GM12865 (cell line): ENCODE measurements at regions not wholly inside any gene's neighbourhood (a gene's known extent, or its start where the extent isn't known, plus 50 kb on each side); places are given as distances from the start of the nearest gene placed in this dataset.

Experiments
- DNase-seq: peaks from one replicate; pipeline ENCODE4 v3.0.0; 2010; ENCODE audit warnings: low read depth
- H3K4me3 ChIP-seq: 2 replicates; pipeline ENCODE4 v1.5.1; 2011; ENCODE audit warnings: mild to moderate bottlenecking, low read depth, low read length, control low read depth
- TF ChIP-seq, protein P1 (sequence below): IDR thresholded peaks from 2 replicates; pipeline ENCODE4 v1.5.1; 2011; ENCODE audit warnings: low read length, control low read depth, low read depth, inconsistent platforms; ENCODE audit not compliant: insufficient read depth; ENCODE audit errors: missing control alignments

DNA sequence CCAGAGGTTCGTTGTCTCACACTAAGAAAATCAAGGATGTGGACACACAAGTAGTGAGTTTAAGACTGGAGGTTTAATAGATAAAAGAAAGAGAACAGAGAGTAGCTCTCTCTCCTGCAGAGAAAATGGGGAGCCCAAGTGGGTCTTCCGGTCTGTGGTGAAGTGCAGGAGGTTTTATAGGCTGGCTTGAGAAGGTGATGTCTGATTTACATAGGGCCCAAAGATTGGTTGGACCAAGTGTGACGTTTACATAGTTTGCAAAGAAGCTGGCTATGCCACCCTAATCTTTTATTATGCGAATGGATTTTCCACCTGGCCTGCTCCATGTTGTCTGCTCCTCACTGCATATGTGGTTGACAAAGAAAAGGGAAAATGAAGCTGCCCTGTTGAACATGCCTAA is 430.4 kb upstream of the TRIB2 start:
- H3K4me3 ChIP-seq: no peak overlapping the region
- TF ChIP-seq, protein P1, sequence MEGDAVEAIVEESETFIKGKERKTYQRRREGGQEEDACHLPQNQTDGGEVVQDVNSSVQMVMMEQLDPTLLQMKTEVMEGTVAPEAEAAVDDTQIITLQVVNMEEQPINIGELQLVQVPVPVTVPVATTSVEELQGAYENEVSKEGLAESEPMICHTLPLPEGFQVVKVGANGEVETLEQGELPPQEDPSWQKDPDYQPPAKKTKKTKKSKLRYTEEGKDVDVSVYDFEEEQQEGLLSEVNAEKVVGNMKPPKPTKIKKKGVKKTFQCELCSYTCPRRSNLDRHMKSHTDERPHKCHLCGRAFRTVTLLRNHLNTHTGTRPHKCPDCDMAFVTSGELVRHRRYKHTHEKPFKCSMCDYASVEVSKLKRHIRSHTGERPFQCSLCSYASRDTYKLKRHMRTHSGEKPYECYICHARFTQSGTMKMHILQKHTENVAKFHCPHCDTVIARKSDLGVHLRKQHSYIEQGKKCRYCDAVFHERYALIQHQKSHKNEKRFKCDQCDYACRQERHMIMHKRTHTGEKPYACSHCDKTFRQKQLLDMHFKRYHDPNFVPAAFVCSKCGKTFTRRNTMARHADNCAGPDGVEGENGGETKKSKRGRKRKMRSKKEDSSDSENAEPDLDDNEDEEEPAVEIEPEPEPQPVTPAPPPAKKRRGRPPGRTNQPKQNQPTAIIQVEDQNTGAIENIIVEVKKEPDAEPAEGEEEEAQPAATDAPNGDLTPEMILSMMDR: no peak
- DNase-seq: no peak

DNA sequence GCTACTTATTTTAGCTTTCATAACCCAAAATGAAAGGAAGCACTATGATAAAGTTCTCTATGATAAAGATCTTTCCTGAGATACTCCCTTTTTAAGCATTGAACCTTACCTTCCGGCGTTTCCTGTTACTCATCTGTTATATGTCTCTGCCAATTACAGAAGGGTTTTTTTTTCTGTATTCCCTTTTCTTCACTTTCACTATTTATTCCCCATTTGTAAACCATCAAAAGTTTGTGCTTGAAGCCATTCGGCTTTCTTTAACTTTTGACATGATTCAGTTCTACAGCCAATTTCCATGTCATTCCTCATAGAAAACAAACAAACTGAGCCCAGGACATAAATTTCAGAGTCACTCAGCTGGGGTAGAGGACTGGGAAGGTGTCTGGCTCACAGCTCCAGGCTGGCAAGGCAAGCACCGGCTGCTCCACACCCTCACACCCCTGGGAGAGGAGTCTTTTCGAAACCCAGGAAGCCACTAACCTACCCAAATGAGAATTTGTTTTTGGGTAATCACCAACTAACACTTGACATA is 429.4 kb upstream of the TRIB2 start:
- TF ChIP-seq, protein P1: no peak
- DNase-seq: peak; percentile 51
- no peak overlapping the region for H3K4me3 ChIP-seq

DNA sequence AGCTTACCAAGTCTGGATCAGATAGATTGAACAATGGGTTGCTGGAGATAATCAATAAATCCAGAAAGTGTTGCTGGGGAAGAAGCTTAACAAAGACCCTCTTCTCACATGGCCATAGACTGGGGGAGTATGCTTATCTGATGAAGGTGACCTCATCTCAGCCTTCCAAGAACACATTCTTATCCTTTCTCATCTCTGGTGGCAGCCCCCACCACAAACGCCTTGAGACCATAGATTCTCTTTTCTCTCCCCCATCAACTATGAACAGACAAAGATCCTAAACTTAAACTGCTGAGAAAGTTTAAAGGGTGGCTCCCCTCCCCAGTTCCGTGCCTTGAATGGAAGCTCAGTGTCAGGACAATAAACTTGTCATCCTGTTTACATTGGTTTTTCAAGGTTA is 428.7 kb upstream of the TRIB2 start:
- TF ChIP-seq, protein P1: no peak
- no peak for DNase-seq
- no peak overlapping the region for H3K4me3 ChIP-seq

DNA sequence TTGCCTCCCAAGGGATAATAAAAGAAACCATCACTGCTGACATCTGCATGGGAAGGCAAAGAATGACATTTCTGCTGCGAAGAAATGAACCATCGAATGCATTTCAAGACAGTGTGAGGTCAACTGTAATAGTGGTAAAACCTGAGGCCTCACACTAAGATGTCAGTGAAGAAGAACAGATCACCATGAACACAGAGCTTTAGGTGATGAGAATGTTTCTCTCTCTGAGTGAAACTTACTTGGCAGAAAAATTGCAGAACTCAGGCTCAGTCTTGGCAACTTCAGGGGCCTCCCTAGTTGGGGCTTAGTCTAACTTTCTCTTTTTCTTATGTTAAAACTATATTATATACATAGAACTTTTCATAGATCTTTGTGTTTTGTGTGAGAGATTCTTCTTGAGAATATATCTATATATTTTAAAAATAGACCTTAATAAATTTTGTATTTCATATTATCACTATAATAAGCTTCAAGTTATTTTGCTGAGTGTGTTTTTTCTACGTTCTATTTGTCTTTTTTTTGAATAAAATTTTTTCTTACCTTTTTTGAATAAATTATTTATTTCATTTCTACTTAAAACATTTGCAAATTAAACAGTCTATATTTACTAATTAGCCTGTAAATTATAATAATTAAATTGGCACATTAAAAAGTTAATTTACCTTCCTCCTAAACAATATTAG is 427.5 kb upstream of the TRIB2 start:
- DNase-seq: peak; percentile 48
- no peak overlapping the region for H3K4me3 ChIP-seq
- TF ChIP-seq, protein P1: no peak

DNA sequence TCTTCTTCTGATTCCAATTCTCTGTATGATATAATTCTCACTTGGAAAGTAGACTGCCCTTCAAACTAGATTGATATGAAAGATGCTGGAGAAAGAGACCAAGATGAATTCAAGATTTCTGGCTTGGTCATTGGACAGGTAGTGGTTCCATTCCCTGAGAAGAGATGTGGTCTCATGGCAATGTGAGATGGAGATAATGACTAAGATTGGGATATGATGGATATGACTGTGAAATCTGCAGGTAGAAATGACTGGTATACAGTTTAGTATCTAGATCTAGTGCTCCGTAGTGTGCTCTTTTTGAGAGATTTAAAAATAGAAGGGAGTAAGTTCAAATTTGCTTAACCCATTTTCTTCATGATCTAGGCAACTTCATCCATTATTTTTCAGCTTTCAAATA is 425.4 kb upstream of the TRIB2 start:
- DNase-seq: peak; percentile 33
- TF ChIP-seq, protein P1: no peak
- H3K4me3 ChIP-seq: no peak overlapping the region

DNA sequence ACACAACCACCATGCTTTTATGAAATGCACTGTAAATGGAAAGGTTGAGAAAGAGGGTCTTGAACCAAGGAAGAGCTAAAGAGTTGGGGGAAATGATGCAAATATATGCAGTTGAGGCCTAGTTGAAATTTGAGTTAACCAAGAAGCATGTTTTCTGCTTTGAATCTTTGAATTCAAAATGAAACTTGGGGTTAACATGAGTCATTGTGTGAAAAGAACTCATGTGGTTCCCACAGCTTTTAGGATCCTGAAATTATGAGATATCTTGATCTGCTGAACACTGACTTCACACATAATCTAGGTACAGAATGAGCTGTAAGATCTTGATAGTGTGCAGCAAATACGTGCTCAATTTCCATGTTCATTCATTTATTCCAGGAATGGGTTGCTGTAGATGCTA is 422.9 kb upstream of the TRIB2 start:
- DNase-seq: peak; percentile 88
- TF ChIP-seq, protein P1: no peak
- H3K4me3 ChIP-seq: no peak overlapping the region
